ENCODE measurements at regions not wholly inside any gene's neighbourhood (a gene's known extent, or its start where the extent isn't known, plus 50 kb on each side); places are given as distances from the start of the nearest gene placed in this dataset.
A peak's percentile ranks its signal among the peaks of the same experiment; 100 is the strongest.

DNA sequence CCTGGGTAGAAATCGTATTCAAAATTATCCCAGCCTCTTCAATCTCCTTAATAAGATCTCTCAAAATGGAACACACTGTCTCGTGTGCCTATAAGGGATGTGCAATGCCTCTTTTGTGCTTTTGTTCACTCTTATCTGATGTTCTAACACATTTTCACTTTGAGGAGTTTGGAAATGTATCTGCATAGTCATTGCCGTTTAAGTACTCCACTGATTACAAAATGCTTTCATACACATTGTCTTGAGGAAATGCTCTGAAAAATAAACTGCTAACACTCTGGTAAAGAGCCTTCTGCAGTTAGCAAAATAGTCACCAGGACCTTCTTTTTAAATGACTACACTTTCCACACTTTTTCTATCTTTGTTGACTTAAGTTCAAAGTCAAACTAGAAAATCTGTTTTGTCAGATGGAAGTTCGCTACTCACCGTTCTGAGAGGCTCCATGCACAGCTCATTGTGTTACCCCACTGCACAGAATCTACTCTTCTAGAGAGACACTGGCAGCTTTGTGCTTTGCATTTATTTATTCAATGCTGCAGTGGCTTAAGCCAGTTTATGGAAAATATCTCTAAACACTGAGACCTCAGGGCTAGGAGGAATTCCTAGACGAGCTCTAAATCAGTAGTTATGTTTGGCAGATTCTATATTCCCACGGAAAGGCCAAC is 159.0 kb downstream of the CHIC2 start:
- Mint-ChIP-seq H3K4me3 (peak overlapping the region in 2 of 3 experiments; percentile 62 to 75), H3K36me3 (ENCODE audit: low read depth) (no peaks in the 10 kb centered on the region), H3K27me3 (ENCODE audit: low read depth) (peaks cover 16% of the 10 kb centered on the region), H3K4me1 (peaks cover 43% of the 10 kb centered on the region), H3K27ac (peak overlapping the region; percentile 72 to 82 (median 82)), H3K9me3 (no peaks in the 10 kb centered on the region)
- TF ChIP-seq, protein P1, sequence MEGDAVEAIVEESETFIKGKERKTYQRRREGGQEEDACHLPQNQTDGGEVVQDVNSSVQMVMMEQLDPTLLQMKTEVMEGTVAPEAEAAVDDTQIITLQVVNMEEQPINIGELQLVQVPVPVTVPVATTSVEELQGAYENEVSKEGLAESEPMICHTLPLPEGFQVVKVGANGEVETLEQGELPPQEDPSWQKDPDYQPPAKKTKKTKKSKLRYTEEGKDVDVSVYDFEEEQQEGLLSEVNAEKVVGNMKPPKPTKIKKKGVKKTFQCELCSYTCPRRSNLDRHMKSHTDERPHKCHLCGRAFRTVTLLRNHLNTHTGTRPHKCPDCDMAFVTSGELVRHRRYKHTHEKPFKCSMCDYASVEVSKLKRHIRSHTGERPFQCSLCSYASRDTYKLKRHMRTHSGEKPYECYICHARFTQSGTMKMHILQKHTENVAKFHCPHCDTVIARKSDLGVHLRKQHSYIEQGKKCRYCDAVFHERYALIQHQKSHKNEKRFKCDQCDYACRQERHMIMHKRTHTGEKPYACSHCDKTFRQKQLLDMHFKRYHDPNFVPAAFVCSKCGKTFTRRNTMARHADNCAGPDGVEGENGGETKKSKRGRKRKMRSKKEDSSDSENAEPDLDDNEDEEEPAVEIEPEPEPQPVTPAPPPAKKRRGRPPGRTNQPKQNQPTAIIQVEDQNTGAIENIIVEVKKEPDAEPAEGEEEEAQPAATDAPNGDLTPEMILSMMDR (IDR thresholded peaks at IDR 0.05; ENCODE audit: unreplicated experiment in 3 of 3) = no peak

DNA sequence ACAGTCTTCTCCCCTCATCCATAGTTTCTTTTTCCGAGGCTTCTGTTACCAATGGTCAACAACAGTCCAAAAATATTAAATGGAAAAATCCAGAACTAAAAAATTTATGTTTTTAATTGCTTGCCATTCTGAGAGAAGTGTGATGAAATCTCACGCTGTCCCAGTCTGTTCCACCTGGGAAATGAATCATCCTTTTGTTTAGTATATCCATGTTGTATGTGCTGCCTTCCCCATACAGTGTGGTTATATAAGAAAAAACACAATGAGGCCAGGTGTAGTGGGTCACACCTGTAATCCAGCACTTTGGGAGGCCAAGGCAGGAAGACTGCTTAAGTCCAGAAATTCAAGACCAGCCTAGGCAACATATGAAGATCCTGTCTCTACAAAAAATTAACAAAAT is 161.6 kb downstream of the CHIC2 start:
- H3K36me3 Mint-ChIP-seq (ENCODE audit: low read depth) = no peaks in the 10 kb centered on the region
- H3K27ac Mint-ChIP-seq = peak overlapping the region in 1 of 3 experiments; percentile 39
- H3K27me3 Mint-ChIP-seq (ENCODE audit: low read depth) = peaks cover 8% of the 10 kb centered on the region
- TF ChIP-seq, protein P1 (IDR thresholded peaks at IDR 0.05; ENCODE audit: unreplicated experiment in 3 of 3) = no peak
- H3K4me1 Mint-ChIP-seq = peaks cover 46% of the 10 kb centered on the region
- no peaks in the 10 kb centered on the region for H3K9me3 Mint-ChIP-seq
- no peak overlapping the region for H3K4me3 Mint-ChIP-seq

DNA sequence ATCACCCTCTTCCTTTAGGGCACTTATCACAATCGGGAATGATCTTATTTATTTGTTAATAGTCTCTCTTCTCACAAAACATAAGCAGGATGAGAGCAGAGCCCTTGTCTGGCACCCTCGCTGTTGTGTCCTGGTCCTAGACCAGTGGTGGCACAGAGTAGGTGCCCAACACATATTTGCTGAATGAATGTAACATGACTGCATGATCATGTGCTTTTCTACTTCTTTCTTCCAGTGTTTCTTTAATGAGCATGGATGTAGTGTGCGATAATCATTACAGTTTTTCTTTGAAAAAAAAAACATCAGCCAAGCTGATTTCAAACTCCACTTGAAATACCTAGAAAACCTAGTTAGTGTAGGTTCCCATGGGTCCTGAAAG is 164.1 kb downstream of the CHIC2 start:
- Mint-ChIP-seq H3K4me3 (peak overlapping the region in 2 of 3 experiments; percentile 40 to 50), H3K27ac (peak overlapping the region; percentile 80 to 93 (median 93)), H3K27me3 (ENCODE audit: low read depth) (no peaks in the 10 kb centered on the region), H3K9me3 (no peaks in the 10 kb centered on the region), H3K36me3 (ENCODE audit: low read depth) (no peaks in the 10 kb centered on the region), H3K4me1 (peaks cover 26% of the 10 kb centered on the region)
- TF ChIP-seq, protein P1 (IDR thresholded peaks at IDR 0.05; ENCODE audit: unreplicated experiment in 3 of 3) = no peak

DNA sequence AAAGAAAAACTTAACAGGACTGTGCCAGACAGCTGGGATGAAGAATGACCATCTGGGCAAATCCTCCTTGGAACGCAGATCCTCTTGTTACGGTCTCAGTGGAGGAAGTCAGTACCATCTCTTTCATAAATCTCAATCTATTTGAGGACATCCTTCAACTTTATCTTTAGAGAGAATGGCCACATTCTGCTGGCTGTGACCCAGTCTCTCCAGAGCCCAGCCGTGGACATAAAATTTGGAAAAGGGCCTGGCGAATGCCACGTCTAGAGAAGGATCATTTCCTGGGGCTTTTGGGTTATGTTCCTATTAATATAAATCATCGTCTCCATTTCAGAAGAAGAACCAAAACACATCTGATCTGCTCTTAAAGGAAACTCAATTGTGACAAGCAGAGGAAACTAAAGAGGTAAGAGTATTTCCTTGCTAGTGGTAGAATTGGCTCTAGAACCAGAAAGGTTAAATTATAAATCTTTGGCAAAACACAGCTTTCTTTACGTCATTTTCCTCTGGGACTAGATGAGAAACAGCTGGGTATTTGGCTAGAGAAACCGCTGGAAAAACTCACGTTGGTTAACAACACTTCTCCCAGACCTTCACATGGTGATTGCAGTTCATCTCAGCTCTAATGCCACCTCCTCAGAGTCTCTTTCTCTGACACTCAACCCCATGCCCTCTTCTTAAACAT is 164.7 kb downstream of the CHIC2 start:
- H3K9me3 Mint-ChIP-seq = no peaks in the 10 kb centered on the region
- H3K27me3 Mint-ChIP-seq (ENCODE audit: low read depth) = no peaks in the 10 kb centered on the region
- peak overlapping the region; percentile 80 to 93 (median 93) for H3K27ac Mint-ChIP-seq
- H3K4me1 Mint-ChIP-seq = peaks cover 26% of the 10 kb centered on the region
- peak overlapping the region in 2 of 3 experiments; percentile 40 to 50 for H3K4me3 Mint-ChIP-seq
- H3K36me3 Mint-ChIP-seq (ENCODE audit: low read depth) = no peaks in the 10 kb centered on the region
- TF ChIP-seq, protein P1 (IDR thresholded peaks at IDR 0.05; ENCODE audit: unreplicated experiment in 3 of 3) = no peak

DNA sequence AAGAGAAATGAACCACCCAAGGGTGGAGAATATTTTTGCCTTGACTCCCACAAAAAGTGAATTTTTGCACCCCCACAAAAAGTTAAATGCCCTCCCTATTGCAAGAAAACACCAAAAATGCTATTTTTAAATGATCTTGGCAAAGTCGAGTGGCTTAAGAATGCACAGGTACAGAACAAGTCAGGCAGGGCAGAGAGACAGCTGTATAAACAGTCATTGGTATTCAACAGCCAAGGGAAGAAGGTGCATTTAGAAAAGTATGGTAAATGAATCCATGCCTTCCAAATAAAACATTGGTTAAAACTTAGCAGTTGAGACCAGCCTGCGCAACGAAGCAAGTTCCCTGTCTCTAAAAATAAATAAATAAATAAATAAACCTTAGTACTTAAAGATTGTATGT is 169.3 kb downstream of the CHIC2 start:
- Mint-ChIP-seq H3K4me1 (peaks cover 35% of the 10 kb centered on the region), H3K4me3 (no peak overlapping the region), H3K36me3 (ENCODE audit: low read depth) (no peaks in the 10 kb centered on the region), H3K9me3 (no peaks in the 10 kb centered on the region), H3K27ac (peak overlapping the region; percentile 39 to 63 (median 50)), H3K27me3 (ENCODE audit: low read depth) (no peaks in the 10 kb centered on the region)
- TF ChIP-seq, protein P1 (IDR thresholded peaks at IDR 0.05; ENCODE audit: unreplicated experiment in 3 of 3) = no peak
